ENCODE measurements at regions not wholly inside any gene's neighbourhood (a gene's known extent, or its start where the extent isn't known, plus 50 kb on each side); places are given as distances from the start of the nearest gene placed in this dataset.

DNA sequence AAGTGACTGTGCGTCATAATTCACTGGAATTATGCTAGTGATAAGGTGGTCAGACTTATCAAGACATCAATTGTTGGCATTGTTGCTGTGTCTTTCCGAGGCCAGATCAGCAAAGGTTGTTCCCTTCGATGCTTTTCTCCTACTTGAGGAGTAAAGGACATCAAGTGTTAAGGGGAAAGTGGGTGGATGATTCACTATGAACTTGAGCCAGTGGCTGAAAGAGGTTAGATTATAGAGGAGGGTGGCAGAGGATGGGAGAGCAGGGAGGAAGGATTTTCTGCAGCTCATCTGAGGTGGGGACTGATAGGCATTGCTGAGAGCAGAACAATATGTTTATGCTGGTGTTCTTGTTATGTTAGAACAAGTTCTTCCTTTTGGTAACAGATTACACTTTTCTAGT lies 131.4 kb upstream of the AGR3 start:
- WGBS (ENCODE audit: low lambda C conversion rate) = 95% methylated on average over 3 of the region's 3 CpGs
- no TSS peak for BruUV-seq (replicated peaks)
- no peak for TF ChIP-seq ASH2L (IDR thresholded peaks at IDR 0.05; ENCODE audit: insufficient read length, low read depth, low read length)
- FAIRE-seq (no peak), ATAC-seq (no peak), DNase-seq (ENCODE audit: low spot score) (no peak)
- Histone ChIP-seq H3K4me1 (ENCODE audit: insufficient read depth, low read length) (peaks cover 25% of the 10 kb centered on the region), H3K9ac (ENCODE audit: insufficient read depth, low read depth, low read length) (no peak overlapping the region), H3K4me3 (replicated peaks in 1 of 3; ENCODE audit: insufficient read depth in 1 of 3, low read depth in 2 of 3, low read length in 3 of 3) (no peak overlapping the region), H4K20me1 (ENCODE audit: insufficient read depth, low read length) (no peaks in the 10 kb centered on the region), H2AFZ (ENCODE audit: low read length) (no peak overlapping the region), H3K9me3 (ENCODE audit: low read length) (no peaks in the 10 kb centered on the region), H3K27me3 (ENCODE audit: control insufficient read depth in 1 of 2, insufficient read depth in 2 of 2, low read length in 2 of 2) (no peaks in the 10 kb centered on the region), H3K79me2 (ENCODE audit: insufficient read depth, low read length) (no peaks in the 10 kb centered on the region), H3K4me2 (ENCODE audit: low read depth, low read length) (no peak overlapping the region), H3K36me3 (replicated peaks in 1 of 2; ENCODE audit: control insufficient read depth in 1 of 2, insufficient read depth in 2 of 2, low read length in 2 of 2) (no peaks in the 10 kb centered on the region), H3K27ac (ENCODE audit: extremely low read length, insufficient read depth, low read length) (no peak overlapping the region)
- intact Hi-C loops (cut with micrococcal nuclease; ENCODE audit: unreplicated experiment) (no loop called here), in situ Hi-C loops (cut with HindIII; ENCODE audit: extremely low pct_ligation_motif_present, low pct_unique_long_range_greater_than_20kb) (no loop called here)
- ChIA-PET POLR2A (interaction anchor here (1.3 kb wide), 1 partner anchor 285 kb away, joined by 4 read pairs; the partner anchor contains the start of gene AHR), CTCF (ENCODE audit: low intra/inter-chr PET ratio, low total read pairs) (no interaction called here)

DNA sequence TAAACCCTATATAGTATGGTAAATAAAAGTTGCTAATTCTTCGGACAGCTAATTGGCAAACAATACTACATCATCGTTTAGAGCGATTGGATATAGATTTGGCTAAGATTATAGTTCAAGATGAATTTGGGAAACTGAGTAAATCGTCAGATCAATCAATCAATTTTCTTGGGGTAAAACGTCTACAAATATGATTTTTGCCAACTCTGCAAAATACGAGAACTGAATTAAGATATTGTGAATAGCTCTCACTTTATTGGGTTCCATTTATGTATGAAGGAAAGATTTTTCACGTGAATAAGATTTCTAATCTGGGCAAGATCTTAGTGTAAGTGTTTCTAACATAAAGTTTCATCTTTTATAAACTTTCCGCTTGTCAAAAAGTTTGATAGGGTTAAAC lies 132.9 kb upstream of the AGR3 start:
- FAIRE-seq = no peak
- no TSS peak for BruUV-seq (replicated peaks)

More for the DNA sequence above, 132.9 kb upstream of the AGR3 start:
- no peak for ATAC-seq
- WGBS (ENCODE audit: low lambda C conversion rate) = 96% methylated on average over 8 of the region's 8 CpGs
- Histone ChIP-seq H4K20me1 (ENCODE audit: insufficient read depth, low read length) (no peaks in the 10 kb centered on the region), H3K27ac (ENCODE audit: extremely low read length, insufficient read depth, low read length) (no peak overlapping the region), H3K27me3 (ENCODE audit: control insufficient read depth in 1 of 2, insufficient read depth in 2 of 2, low read length in 2 of 2) (no peaks in the 10 kb centered on the region), H3K4me1 (ENCODE audit: insufficient read depth, low read length) (peaks cover 26% of the 10 kb centered on the region), H2AFZ (ENCODE audit: low read length) (no peak overlapping the region), H3K9ac (ENCODE audit: insufficient read depth, low read depth, low read length) (no peak overlapping the region), H3K36me3 (replicated peaks in 1 of 2; ENCODE audit: control insufficient read depth in 1 of 2, insufficient read depth in 2 of 2, low read length in 2 of 2) (no peaks in the 10 kb centered on the region), H3K79me2 (ENCODE audit: insufficient read depth, low read length) (no peaks in the 10 kb centered on the region), H3K4me2 (ENCODE audit: low read depth, low read length) (no peak overlapping the region), H3K9me3 (ENCODE audit: low read length) (no peaks in the 10 kb centered on the region), H3K4me3 (replicated peaks in 1 of 3; ENCODE audit: insufficient read depth in 1 of 3, low read depth in 2 of 3, low read length in 3 of 3) (no peak overlapping the region)
- DNase-seq (ENCODE audit: low spot score) = no peak
- CTCF ChIA-PET (ENCODE audit: low intra/inter-chr PET ratio, low total read pairs) = no interaction called here
- POLR2A ChIA-PET = interaction anchor here (1.6 kb wide), 1 partner anchor 25 kb away, joined by 6 read pairs; no protein-coding TSS in a partner anchor
- in situ Hi-C loops (cut with HindIII; ENCODE audit: extremely low pct_ligation_motif_present, low pct_unique_long_range_greater_than_20kb) (no loop called here), intact Hi-C loops (cut with micrococcal nuclease; ENCODE audit: unreplicated experiment) (no loop called here)
- TF ChIP-seq ZNF776 (CRISPR knock-in tag; IDR thresholded peaks at IDR 0.05) = no peak
- peak; percentile 90 for TF ChIP-seq MAFF (IDR thresholded peaks at IDR 0.05; ENCODE audit: low read depth, low read length)
- TF ChIP-seq, protein P1, sequence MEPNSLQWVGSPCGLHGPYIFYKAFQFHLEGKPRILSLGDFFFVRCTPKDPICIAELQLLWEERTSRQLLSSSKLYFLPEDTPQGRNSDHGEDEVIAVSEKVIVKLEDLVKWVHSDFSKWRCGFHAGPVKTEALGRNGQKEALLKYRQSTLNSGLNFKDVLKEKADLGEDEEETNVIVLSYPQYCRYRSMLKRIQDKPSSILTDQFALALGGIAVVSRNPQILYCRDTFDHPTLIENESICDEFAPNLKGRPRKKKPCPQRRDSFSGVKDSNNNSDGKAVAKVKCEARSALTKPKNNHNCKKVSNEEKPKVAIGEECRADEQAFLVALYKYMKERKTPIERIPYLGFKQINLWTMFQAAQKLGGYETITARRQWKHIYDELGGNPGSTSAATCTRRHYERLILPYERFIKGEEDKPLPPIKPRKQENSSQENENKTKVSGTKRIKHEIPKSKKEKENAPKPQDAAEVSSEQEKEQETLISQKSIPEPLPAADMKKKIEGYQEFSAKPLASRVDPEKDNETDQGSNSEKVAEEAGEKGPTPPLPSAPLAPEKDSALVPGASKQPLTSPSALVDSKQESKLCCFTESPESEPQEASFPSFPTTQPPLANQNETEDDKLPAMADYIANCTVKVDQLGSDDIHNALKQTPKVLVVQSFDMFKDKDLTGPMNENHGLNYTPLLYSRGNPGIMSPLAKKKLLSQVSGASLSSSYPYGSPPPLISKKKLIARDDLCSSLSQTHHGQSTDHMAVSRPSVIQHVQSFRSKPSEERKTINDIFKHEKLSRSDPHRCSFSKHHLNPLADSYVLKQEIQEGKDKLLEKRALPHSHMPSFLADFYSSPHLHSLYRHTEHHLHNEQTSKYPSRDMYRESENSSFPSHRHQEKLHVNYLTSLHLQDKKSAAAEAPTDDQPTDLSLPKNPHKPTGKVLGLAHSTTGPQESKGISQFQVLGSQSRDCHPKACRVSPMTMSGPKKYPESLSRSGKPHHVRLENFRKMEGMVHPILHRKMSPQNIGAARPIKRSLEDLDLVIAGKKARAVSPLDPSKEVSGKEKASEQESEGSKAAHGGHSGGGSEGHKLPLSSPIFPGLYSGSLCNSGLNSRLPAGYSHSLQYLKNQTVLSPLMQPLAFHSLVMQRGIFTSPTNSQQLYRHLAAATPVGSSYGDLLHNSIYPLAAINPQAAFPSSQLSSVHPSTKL (CRISPR knock-in tag; IDR thresholded peaks at IDR 0.05) = no peak
- TF ChIP-seq MAFK (conservative IDR thresholded peaks at IDR 0.05 in 1 of 2, IDR thresholded peaks at IDR 0.05 in 1 of 2; ENCODE audit: low read length in 2 of 2) = peak; percentile 88 to 93
- TF ChIP-seq REXO4 (CRISPR knock-in tag; IDR thresholded peaks at IDR 0.05; ENCODE audit: borderline replicate concordance) = no peak

All from HepG2 (cell line).